ENCODE measurements at regions not wholly inside any gene's neighbourhood (a gene's known extent, or its start where the extent isn't known, plus 50 kb on each side); places are given as distances from the start of the nearest gene placed in this dataset.

- Histone ChIP-seq H3K79me2 (ENCODE audit: low read length) (no peaks in the 10 kb centered on the region), H3K9me2 (replicated peaks; ENCODE audit: low read length) (no peaks in the 10 kb centered on the region), H3K27me3 (ENCODE audit: low read length) (no peaks in the 10 kb centered on the region), H3F3A (ENCODE audit: low read length, unreplicated experiment) (no peaks in the 10 kb centered on the region), H3K27ac (ENCODE audit: low read length) (no peak overlapping the region), H2AFZ (ENCODE audit: low read length) (no peak overlapping the region), H3K4me2 (ENCODE audit: low read length) (no peak overlapping the region), H3K9me3 (ENCODE audit: low read length) (peaks cover 6% of the 10 kb centered on the region; the same call in 1 of the 2 replicates), H3K9ac (ENCODE audit: low read length) (no peak overlapping the region), H3K4me3 (ENCODE audit: low read length) (no peak overlapping the region), H4K20me1 (ENCODE audit: low read length) (no peaks in the 10 kb centered on the region), H3K36me3 (ENCODE audit: low read depth, low read length) (no peaks in the 10 kb centered on the region), H3K4me1 (ENCODE audit: insufficient read depth, low read length) (no peaks in the 10 kb centered on the region)
- ChIA-PET POLR2A (ENCODE audit: unreplicated experiment) (no interaction called here), CTCF (no interaction called here)
- intact Hi-C loops (cut with micrococcal nuclease), result no loop called here
- TF ChIP-seq EZH2 (IDR thresholded peaks at IDR 0.05; ENCODE audit: low read length, unreplicated experiment) (no peak), EZH2phosphoT487 (IDR thresholded peaks at IDR 0.05; ENCODE audit: borderline replicate concordance, low read length) (no peak)
- TF ChIP-seq, protein P1, sequence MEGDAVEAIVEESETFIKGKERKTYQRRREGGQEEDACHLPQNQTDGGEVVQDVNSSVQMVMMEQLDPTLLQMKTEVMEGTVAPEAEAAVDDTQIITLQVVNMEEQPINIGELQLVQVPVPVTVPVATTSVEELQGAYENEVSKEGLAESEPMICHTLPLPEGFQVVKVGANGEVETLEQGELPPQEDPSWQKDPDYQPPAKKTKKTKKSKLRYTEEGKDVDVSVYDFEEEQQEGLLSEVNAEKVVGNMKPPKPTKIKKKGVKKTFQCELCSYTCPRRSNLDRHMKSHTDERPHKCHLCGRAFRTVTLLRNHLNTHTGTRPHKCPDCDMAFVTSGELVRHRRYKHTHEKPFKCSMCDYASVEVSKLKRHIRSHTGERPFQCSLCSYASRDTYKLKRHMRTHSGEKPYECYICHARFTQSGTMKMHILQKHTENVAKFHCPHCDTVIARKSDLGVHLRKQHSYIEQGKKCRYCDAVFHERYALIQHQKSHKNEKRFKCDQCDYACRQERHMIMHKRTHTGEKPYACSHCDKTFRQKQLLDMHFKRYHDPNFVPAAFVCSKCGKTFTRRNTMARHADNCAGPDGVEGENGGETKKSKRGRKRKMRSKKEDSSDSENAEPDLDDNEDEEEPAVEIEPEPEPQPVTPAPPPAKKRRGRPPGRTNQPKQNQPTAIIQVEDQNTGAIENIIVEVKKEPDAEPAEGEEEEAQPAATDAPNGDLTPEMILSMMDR (conservative IDR thresholded peaks at IDR 0.05; ENCODE audit: low read depth, low read length), result no peak
- BruUV-seq (replicated peaks), result no TSS peak
- ATAC-seq (no peak), DNase-seq (no peak)
These were observed 119.1 kb downstream of the ENC1 start for GRCh38 chr5:74521401-74521800.

DNA sequence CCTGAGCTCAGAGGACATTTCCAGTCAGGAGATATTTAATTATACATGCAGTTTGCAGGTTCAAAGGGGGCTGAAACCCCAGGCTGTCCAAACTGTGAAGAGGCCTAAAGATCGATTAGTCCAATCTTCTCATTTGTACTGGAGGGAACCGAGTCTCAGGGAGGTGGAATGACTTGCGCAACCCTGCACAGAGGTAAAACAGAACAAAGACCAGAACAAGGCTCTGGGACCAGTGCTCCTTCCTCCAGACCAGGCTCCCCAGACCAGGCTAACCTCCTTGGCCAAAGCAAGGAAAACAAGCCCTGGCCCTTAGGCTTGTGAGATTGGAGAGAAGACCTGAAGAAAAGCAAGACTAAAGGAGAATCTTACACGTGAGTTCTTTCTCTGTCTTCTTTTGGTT is 120.8 kb downstream of the ENC1 start:
- Histone ChIP-seq H3K79me2 (ENCODE audit: low read length) (no peaks in the 10 kb centered on the region), H3K9me3 (ENCODE audit: low read length) (peaks cover 6% of the 10 kb centered on the region; the same call in 1 of the 2 replicates), H3F3A (ENCODE audit: low read length, unreplicated experiment) (no peaks in the 10 kb centered on the region), H3K4me1 (ENCODE audit: insufficient read depth, low read length) (no peaks in the 10 kb centered on the region), H3K9ac (ENCODE audit: low read length) (no peak overlapping the region), H3K36me3 (ENCODE audit: low read depth, low read length) (no peaks in the 10 kb centered on the region), H2AFZ (ENCODE audit: low read length) (no peak overlapping the region), H3K27me3 (ENCODE audit: low read length) (no peaks in the 10 kb centered on the region), H3K9me2 (replicated peaks; ENCODE audit: low read length) (no peaks in the 10 kb centered on the region), H4K20me1 (ENCODE audit: low read length) (no peaks in the 10 kb centered on the region), H3K4me3 (ENCODE audit: low read length) (no peak overlapping the region), H3K27ac (ENCODE audit: low read length) (no peak overlapping the region), H3K4me2 (ENCODE audit: low read length) (no peak overlapping the region)
- ATAC-seq, result no peak
- no TSS peak for BruUV-seq (replicated peaks)
- DNase-seq, result no peak
- intact Hi-C loops (cut with micrococcal nuclease), result no loop called here
- ChIA-PET POLR2A (ENCODE audit: unreplicated experiment) (no interaction called here), CTCF (no interaction called here)
- no peak for TF ChIP-seq EZH2 (IDR thresholded peaks at IDR 0.05; ENCODE audit: low read length, unreplicated experiment)
- TF ChIP-seq, protein P1 (conservative IDR thresholded peaks at IDR 0.05; ENCODE audit: low read depth, low read length), result no peak
- no peak for TF ChIP-seq EZH2phosphoT487 (IDR thresholded peaks at IDR 0.05; ENCODE audit: borderline replicate concordance, low read length)

DNA sequence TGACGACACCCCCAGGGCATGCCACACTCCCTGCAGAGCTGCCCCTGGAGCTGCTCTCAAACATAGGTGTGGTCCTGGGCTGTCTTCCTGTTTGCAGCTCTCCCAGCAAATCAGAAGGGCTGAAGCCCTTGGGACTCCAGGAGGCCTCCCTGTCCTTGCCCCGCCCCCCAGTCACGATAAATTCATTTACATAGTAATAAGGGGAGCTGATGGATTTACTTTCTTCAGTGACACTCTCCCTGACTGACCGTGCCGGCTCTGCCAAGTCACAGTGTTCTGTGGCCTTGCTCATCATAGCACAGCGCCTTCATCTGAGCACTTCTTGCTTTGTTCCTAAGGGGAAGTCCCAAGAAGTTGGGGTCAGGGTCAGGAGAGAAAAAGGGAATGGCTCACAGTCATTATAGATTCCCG is 121.4 kb downstream of the ENC1 start:
- Histone ChIP-seq H3K9me3 (ENCODE audit: low read length) (peaks cover 6% of the 10 kb centered on the region; the same call in 1 of the 2 replicates), H3K9me2 (replicated peaks; ENCODE audit: low read length) (no peaks in the 10 kb centered on the region), H3K4me2 (ENCODE audit: low read length) (no peak overlapping the region), H3K4me1 (ENCODE audit: insufficient read depth, low read length) (no peaks in the 10 kb centered on the region), H3K27me3 (ENCODE audit: low read length) (no peaks in the 10 kb centered on the region), H3K36me3 (ENCODE audit: low read depth, low read length) (no peaks in the 10 kb centered on the region), H3K9ac (ENCODE audit: low read length) (no peak overlapping the region), H3K4me3 (ENCODE audit: low read length) (no peak overlapping the region), H3K79me2 (ENCODE audit: low read length) (no peaks in the 10 kb centered on the region), H2AFZ (ENCODE audit: low read length) (no peak overlapping the region), H3K27ac (ENCODE audit: low read length) (no peak overlapping the region), H4K20me1 (ENCODE audit: low read length) (no peaks in the 10 kb centered on the region), H3F3A (ENCODE audit: low read length, unreplicated experiment) (no peaks in the 10 kb centered on the region)
- ATAC-seq (no peak), DNase-seq (no peak)
- ChIA-PET CTCF (no interaction called here), POLR2A (ENCODE audit: unreplicated experiment) (no interaction called here)
- BruUV-seq (replicated peaks), result no TSS peak
- intact Hi-C loops (cut with micrococcal nuclease), result no loop called here
- TF ChIP-seq, protein P1 (conservative IDR thresholded peaks at IDR 0.05; ENCODE audit: low read depth, low read length), result no peak
- TF ChIP-seq EZH2 (IDR thresholded peaks at IDR 0.05; ENCODE audit: low read length, unreplicated experiment), result no peak
- no peak for TF ChIP-seq EZH2phosphoT487 (IDR thresholded peaks at IDR 0.05; ENCODE audit: borderline replicate concordance, low read length)
